GM10266 (cell line): ENCODE measurements at regions not wholly inside any gene's neighbourhood (a gene's known extent, or its start where the extent isn't known, plus 50 kb on each side); places are given as distances from the start of the nearest gene placed in this dataset.

Experiments used
- DNase-seq: peaks from one replicate; pipeline ENCODE4 v3.0.0; 2012; ENCODE audit errors: extremely low spot score
- CTCF ChIP-seq: IDR thresholded peaks from 2 replicates; pipeline ENCODE4 v1.5.1; 2012; ENCODE audit warnings: mild to moderate bottlenecking, low read depth; ENCODE audit not compliant: control insufficient read depth, insufficient read depth; ENCODE audit errors: missing control alignments

- no peak for DNase-seq
- TF ChIP-seq CTCF = no peak
These were observed 201.8 kb upstream of the FOXF1 start for GRCh38 chr16:86308514-86308913.

- TF ChIP-seq CTCF = no peak
- DNase-seq = no peak
These were observed 196.7 kb upstream of the FOXF1 start for GRCh38 chr16:86313631-86314030.

- DNase-seq = no peak
- no peak for TF ChIP-seq CTCF
These were observed 195.8 kb upstream of the FOXF1 start for GRCh38 chr16:86314402-86315025.

- DNase-seq = no peak
- TF ChIP-seq CTCF = no peak
These were observed 193.1 kb upstream of the FOXF1 start for GRCh38 chr16:86316967-86317812.

GRCh38 chr16:86317813-86318650, 192.3 kb upstream of the FOXF1 start:
- DNase-seq = no peak

GRCh38 chr16:86319585-86320236, 190.6 kb upstream of the FOXF1 start:
- no peak for TF ChIP-seq CTCF
- no peak for DNase-seq

More at GRCh38 chr16:86317813-86318650, 192.3 kb upstream of the FOXF1 start:
- TF ChIP-seq CTCF = no peak
